ENCODE measurements at regions not wholly inside any gene's neighbourhood (a gene's known extent, or its start where the extent isn't known, plus 50 kb on each side); places are given as distances from the start of the nearest gene placed in this dataset.

DNA sequence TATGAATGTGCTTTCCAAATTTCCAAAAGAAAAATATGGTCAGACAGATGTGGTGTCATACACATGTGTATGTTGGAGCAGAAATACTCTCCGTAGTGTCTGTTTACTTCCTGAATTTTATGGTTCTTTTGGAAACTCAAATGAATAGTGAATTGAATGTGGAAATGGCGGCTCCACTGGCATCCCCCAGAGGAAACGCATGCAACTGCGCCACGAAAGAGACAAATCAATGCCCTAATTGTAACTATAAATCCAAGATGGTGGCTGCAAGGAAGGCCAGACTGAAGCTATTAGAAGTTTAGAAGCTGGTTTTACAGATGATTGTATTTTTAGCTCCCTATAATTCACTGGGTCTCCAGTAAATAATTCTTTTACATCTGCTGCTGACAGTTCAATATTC lies 246.7 kb downstream of the FGFR2 start:
- Histone ChIP-seq H3K27ac (no peak overlapping the region), H3K36me3 (replicated peaks) (no peaks in the 10 kb centered on the region), H3K4me3 (ENCODE audit: low read depth, low read length) (no peak overlapping the region), H3K27me3 (replicated peaks) (no peaks in the 10 kb centered on the region)
- no peak for DNase-seq
- in situ Hi-C loops (cut with HindIII; ENCODE audit: low pct_ligation_motif_present, low sequenced_read_pairs) = no loop called here
- TF ChIP-seq, protein P1, sequence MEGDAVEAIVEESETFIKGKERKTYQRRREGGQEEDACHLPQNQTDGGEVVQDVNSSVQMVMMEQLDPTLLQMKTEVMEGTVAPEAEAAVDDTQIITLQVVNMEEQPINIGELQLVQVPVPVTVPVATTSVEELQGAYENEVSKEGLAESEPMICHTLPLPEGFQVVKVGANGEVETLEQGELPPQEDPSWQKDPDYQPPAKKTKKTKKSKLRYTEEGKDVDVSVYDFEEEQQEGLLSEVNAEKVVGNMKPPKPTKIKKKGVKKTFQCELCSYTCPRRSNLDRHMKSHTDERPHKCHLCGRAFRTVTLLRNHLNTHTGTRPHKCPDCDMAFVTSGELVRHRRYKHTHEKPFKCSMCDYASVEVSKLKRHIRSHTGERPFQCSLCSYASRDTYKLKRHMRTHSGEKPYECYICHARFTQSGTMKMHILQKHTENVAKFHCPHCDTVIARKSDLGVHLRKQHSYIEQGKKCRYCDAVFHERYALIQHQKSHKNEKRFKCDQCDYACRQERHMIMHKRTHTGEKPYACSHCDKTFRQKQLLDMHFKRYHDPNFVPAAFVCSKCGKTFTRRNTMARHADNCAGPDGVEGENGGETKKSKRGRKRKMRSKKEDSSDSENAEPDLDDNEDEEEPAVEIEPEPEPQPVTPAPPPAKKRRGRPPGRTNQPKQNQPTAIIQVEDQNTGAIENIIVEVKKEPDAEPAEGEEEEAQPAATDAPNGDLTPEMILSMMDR (IDR thresholded peaks at IDR 0.05; ENCODE audit: low read depth, low read length, missing control alignments) = no peak

DNA sequence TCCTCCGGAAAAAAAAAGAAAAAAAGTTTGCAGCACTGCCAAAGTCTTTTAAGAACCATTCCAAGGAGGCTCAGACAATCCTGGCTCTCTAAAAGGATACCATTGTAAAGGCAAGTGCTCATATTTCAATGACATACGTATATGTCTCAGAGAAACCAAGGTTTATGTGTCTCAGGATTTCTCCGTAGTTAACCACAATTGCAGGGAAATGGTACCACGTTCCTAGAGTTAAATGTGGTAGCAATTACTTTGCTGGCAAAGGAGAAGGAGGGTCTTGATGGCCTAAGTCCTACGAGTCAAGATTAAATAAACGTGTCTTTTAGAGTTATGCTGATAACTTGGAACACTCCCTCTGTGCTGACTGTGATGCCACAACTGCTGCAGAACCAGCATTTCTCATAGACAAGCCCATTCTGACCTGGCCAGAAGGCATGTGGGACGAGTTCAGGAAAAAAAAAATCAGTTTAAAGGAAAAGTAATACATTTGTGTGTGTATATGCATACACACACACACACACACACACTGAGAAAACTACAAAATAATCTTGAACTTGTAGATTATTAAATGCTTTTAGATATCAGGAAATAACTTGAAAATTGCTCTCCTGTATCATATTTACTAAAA lies 245.9 kb downstream of the FGFR2 start:
- TF ChIP-seq, protein P1 (IDR thresholded peaks at IDR 0.05; ENCODE audit: low read depth, low read length, missing control alignments) = no peak
- H3K36me3 ChIP-seq (replicated peaks) = no peaks in the 10 kb centered on the region
- no peak overlapping the region for H3K4me3 ChIP-seq (ENCODE audit: low read depth, low read length)
- no peak overlapping the region for H3K27ac ChIP-seq
- no peaks in the 10 kb centered on the region for H3K27me3 ChIP-seq (replicated peaks)
- DNase-seq = no peak
- in situ Hi-C loops (cut with HindIII; ENCODE audit: low pct_ligation_motif_present, low sequenced_read_pairs) = no loop called here

DNA sequence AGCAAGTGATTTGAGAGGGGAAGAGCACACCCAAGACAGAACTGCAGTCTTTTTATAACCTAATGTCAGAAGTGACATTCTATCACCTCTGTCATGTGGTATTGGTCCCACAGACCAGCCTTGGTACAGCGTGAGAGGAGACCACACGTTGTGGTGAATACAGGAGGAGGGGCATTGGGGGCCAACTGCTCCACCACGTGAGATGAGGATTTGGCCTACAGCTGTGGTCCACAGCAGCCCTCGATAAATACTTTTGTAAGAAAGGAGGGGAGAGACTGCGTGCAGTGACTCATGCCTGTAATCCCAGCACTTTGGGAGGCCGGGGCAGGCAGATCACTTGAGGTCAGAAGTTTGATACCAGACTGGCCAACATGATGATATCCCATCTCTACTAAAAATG lies 243.1 kb downstream of the FGFR2 start:
- Histone ChIP-seq H3K27ac (no peak overlapping the region), H3K4me3 (ENCODE audit: low read depth, low read length) (no peak overlapping the region), H3K36me3 (replicated peaks) (no peaks in the 10 kb centered on the region), H3K27me3 (replicated peaks) (no peaks in the 10 kb centered on the region)
- no peak for DNase-seq
- in situ Hi-C loops (cut with HindIII; ENCODE audit: low pct_ligation_motif_present, low sequenced_read_pairs) = no loop called here
- TF ChIP-seq, protein P1 (IDR thresholded peaks at IDR 0.05; ENCODE audit: low read depth, low read length, missing control alignments) = no peak

DNA sequence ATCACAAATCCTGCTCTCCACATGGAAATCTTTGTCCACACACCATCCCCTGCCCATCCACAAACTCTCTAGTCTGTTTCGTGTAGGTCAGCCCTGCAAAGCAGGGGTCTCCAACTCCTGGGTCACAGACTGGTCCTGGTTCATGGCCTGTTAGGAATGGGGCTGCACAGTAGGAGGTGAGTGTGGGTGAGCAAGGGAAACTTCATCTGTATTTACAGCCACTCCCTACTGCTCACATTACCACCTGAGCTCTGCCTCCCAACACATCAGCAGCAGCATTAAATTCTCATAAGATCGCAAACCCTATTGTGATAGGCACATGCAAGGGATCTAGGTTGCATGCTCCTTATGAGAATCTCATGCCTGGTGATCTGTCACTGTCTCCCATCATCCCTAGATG lies 242.1 kb downstream of the FGFR2 start:
- Histone ChIP-seq H3K27me3 (replicated peaks) (no peaks in the 10 kb centered on the region), H3K4me3 (ENCODE audit: low read depth, low read length) (no peak overlapping the region), H3K27ac (no peak overlapping the region), H3K36me3 (replicated peaks) (no peaks in the 10 kb centered on the region)
- in situ Hi-C loops (cut with HindIII; ENCODE audit: low pct_ligation_motif_present, low sequenced_read_pairs) = no loop called here
- TF ChIP-seq, protein P1 (IDR thresholded peaks at IDR 0.05; ENCODE audit: low read depth, low read length, missing control alignments) = no peak
- no peak for DNase-seq

DNA sequence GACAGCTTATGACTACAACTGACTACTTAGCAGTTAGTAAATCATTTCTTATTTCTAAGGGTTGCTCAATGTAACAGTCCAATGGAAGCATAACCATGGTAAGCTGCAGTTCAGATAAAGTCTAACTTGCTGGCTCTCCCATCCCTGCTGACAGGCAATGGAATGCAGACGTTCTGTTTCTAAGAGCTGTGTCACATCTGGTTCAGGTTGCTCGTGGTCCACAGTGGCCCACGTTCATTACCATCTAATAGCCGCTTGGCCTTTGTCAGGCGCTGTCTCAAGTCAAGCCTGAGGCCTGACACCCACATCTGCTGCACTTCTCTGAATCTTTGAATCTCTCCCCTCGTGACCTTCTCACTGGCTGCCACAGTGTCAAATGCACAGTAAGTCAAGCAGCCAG lies 240.8 kb downstream of the FGFR2 start:
- H3K27ac ChIP-seq = no peak overlapping the region
- no peaks in the 10 kb centered on the region for H3K36me3 ChIP-seq (replicated peaks)
- TF ChIP-seq, protein P1 (IDR thresholded peaks at IDR 0.05; ENCODE audit: low read depth, low read length, missing control alignments) = no peak
- H3K4me3 ChIP-seq (ENCODE audit: low read depth, low read length) = no peak overlapping the region
- no peak for DNase-seq
- in situ Hi-C loops (cut with HindIII; ENCODE audit: low pct_ligation_motif_present, low sequenced_read_pairs) = no loop called here
- H3K27me3 ChIP-seq (replicated peaks) = no peaks in the 10 kb centered on the region

DNA sequence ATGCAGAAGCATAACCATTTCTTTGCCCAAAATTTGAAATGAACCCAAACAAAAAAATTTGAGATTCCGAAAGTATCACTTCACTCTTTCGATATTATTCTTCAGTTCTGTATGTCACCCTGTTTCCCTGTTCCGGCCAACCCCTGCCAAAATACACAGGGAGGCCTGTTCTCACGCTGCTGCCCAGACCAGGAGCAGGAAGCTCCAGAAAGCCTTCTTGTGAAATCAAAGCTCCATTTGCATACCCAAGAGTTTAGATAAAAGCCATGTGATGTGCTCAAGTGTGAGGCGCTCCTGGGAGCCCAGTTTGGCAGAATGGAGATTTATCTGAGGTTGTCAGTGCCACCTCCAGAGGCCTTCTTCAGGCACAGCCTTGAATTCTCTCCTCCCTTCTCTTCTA lies 236.2 kb downstream of the FGFR2 start:
- in situ Hi-C loops (cut with HindIII; ENCODE audit: low pct_ligation_motif_present, low sequenced_read_pairs) = no loop called here
- Histone ChIP-seq H3K27me3 (replicated peaks) (no peaks in the 10 kb centered on the region), H3K36me3 (replicated peaks) (no peaks in the 10 kb centered on the region), H3K4me3 (ENCODE audit: low read depth, low read length) (no peak overlapping the region), H3K27ac (no peak overlapping the region)
- no peak for DNase-seq
- TF ChIP-seq, protein P1 (IDR thresholded peaks at IDR 0.05; ENCODE audit: low read depth, low read length, missing control alignments) = no peak
